GM21526 (cell line): ENCODE measurements at regions not wholly inside any gene's neighbourhood (a gene's known extent, or its start where the extent isn't known, plus 50 kb on each side); places are given as distances from the start of the nearest gene placed in this dataset.
A peak's percentile ranks its signal among the peaks of the same experiment; 100 is the strongest.
"Not testable (repeated sequence)": the region's sequence is repeated elsewhere in the genome, so short reads cannot be mapped to it uniquely, and the experiment has no call there.

Experiments used
- ATAC-seq: cut with Tn5 transposase; IDR thresholded peaks from one replicate; pipeline ENCODE4 v1.9.1; 2021; ENCODE audit warnings: moderate library complexity; ENCODE audit not compliant: unreplicated experiment, low FRiP score

DNA sequence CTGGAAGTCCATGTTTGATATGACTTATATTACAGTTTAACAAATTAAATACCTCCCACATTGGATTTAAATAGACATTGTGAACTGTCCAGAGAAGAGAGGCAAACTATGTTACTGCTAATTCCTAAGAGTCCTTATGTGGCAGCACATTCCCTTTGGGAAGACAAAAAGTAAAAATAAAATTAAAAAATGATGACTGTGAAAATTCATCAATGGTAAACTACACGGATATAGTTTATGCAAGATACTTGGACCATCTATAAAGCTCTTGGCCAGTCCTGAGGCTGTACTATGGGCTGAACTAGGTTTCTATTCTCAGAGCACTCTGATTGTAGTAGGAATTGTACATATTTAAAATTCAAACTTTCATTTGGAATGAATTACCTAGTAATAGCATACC, 206.4 kb downstream of the LRRK2 start:
- ATAC-seq, result no peak

- no peak for ATAC-seq
Observed at GRCh38 chr12:40435251-40435650, 210.5 kb downstream of the LRRK2 start.

GRCh38 chr12:40435951-40436350, 211.2 kb downstream of the LRRK2 start:
- ATAC-seq, result no peak

DNA sequence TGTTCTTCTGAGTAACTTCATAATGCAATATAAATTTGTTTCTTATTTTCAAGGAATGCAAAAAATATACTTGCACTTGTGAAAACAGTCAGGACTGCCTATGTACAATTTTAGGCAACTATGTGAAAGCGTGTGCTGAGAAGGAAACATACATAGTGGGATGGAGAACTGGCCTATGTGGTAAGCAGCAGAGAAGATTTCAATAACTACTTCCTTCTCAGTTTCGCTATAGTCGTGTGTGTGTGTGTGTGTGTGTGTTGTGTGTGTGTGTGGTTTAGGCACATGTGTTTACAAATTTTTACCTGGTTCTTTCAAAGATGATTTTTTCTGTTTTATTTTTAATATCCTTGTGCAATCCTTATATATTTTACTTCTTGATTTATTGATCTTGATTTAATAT, 211.8 kb downstream of the LRRK2 start:
- ATAC-seq, result no peak

DNA sequence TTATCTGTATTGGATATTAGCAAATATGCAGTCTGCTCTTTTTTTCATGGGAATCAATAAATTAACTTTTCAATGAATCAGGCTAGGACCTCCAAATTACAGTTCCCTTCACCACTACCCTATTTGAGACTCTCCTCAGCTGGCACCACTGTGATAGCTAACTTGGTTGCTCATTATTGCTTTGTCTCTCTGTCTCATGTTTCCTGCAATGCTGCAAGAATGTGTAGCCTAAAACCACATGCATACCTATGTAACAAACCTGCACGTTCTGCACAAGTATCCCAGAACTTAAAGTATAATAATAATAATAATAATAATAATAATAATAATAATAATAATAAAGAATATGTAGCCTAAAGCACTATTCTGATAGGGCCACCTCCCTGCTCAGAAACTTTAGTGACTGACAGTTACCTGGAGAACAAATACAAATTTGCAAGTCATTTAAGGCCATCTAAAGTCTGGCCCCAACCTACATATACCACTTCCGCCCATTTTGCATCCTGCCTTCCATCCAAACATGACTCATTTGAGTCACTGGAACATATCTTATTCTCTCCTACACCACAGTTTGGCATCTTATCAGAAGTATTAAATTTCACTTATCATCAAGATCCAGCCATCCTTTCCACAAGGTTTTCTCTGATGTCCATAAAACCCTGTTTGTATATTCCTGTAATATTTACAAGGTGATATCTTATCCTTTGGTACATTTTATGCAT, 215.1 kb downstream of the LRRK2 start:
- no peak for ATAC-seq

- ATAC-seq, result no peak
Observed at GRCh38 chr12:40444174-40444573, 219.4 kb downstream of the LRRK2 start.

GRCh38 chr12:40446385-40446784, 221.6 kb downstream of the LRRK2 start:
- no peak for ATAC-seq

- not testable (repeated sequence) for ATAC-seq
Observed at GRCh38 chr12:40448523-40448922, 223.7 kb downstream of the LRRK2 start.

- ATAC-seq, result no peak
Observed at GRCh38 chr12:40451661-40452060, 226.9 kb downstream of the LRRK2 start.

DNA sequence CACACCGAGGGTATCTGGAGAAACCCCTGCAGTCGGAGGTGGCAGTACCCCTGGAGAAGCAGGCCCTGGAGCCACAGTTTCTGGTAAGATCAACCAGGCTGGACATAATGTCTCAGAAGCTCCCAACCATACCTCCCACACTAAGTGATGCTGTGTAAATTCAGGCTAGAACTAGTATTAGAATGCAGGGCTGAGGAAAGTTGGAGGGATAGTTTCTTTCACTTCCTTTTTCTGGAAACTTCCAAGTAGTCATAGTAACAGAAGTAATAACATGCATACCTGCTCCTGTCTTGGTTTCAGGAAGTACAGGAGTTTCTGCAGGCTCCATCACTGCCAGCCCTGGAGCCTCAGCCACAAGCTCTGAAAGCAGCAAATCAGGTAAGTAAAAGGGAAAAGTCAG, 228.1 kb upstream of the CNTN1 start:
- ATAC-seq, result no peak

DNA sequence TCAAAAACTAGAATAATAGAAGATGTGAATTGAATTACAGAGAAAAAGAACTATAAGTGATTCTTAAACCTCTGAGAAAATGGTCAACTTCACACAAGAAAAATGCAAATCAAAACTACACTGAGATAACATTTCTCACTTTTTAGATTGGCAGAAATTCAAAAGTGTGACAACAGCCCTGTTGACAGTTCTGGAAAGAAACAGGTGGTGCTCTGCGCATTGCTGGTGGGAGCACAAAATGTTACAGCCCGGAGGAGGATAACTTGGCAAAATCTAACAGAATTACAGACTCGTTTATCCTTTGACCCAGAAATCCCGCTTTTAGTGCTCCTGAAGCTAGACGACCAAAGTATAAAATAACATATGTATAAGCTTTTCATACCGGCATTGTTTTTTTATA, 222.5 kb upstream of the CNTN1 start:
- no peak for ATAC-seq

DNA sequence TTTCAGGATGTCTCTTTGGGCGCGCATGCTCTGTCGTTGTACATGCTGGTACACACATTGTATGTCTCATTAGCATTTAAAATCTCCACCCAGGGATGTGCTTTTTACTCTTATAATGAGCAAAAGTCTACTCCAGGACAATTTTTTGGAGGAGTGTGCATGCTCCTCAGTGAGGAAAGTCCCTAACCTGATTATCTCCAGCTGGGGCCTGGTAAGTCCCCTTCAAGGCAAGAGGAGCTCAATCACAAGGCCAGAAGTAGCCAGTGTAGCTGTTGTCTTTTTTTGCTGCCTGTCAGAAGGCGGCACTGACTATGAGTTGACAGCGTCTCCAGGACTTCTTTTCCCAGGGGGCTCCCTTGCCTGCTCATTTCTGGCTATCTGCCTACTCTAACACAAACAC, 218.3 kb upstream of the CNTN1 start:
- ATAC-seq, result no peak

GRCh38 chr12:40474630-40475029, 217.6 kb upstream of the CNTN1 start:
- ATAC-seq, result no peak

- no peak for ATAC-seq
Observed at GRCh38 chr12:40499856-40500255, 192.4 kb upstream of the CNTN1 start.

- ATAC-seq, result peak; percentile 78
Observed at GRCh38 chr12:40502322-40502721, 189.9 kb upstream of the CNTN1 start.

- no peak for ATAC-seq
Observed at GRCh38 chr12:40505327-40505726, 186.9 kb upstream of the CNTN1 start.

GRCh38 chr12:40508421-40508820, 183.8 kb upstream of the CNTN1 start:
- ATAC-seq, result no peak

DNA sequence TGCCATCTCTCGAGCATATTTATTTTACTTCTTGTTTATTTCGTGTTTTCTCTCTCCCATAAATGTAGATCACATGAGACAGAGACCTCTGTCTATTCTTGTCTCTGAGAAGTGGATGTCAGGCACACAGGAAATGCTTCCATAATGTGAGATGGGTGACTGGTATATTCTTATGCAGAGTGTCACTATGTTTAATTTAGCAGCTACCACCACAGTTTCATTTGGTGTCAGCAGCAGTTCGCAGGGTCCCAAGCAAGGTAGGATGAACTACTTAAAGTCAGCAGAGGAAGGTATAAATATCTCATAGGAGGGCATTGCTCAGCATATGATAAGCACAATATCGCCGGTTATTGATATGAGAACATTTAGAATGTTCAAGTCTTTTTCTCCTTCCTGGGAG, 180.9 kb upstream of the CNTN1 start:
- ATAC-seq, result no peak

GRCh38 chr12:40515041-40515816, 177.0 kb upstream of the CNTN1 start:
- peak; percentile 62 for ATAC-seq

DNA sequence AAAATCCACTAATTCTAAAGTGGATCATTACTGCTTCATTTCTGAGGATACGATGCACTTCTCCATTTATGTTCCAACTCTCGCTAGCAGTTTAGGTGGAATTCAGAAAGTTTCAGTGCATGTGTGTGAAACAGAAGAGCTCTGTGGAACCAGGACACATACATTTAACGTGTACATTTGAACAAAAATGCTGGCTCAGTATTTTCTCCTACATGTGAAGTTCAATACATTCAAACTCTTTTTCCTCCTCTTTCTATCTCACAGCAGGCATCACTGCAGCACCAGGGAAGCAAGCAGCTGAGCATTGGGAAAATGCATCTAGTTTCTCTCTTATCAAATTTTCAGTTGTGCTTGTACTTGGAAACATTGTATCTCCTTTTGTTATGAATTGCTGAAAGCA, 169.4 kb upstream of the CNTN1 start:
- no peak for ATAC-seq

- ATAC-seq, result no peak
Observed at GRCh38 chr12:40525054-40525453, 167.2 kb upstream of the CNTN1 start.

DNA sequence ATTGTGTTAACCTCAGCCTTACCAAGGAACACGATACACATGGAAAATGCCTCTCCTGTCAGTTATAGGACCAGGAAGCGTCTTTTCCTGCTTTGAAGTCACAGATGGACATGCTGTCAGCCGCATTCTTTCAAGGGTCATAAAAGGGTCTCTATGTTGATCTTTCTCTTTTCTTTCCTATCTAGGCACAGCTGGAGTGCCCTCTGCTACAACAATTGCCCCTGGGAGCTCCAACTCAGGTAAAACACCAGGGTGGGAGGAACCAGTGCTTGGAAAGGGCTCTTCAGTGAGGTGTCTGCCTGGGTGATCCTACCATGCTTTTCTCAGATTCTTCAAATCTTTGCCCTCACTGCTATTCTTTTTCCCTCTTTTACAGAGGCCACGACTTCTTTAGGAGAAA, 157.4 kb upstream of the CNTN1 start:
- no peak for ATAC-seq
